Right lobe of liver (tissue), 6 donors: ENCODE measurements at regions not wholly inside any gene's neighbourhood (a gene's known extent, or its start where the extent isn't known, plus 50 kb on each side); places are given as distances from the start of the nearest gene placed in this dataset.

Experiments used
- ATAC-seq, 4 donors: fragments of 200-7000 bp; cut with Tn5 transposase; one replicate each; pipeline ENCODE4 v1.9.1; 2020; ENCODE audit warnings: mild to moderate bottlenecking in 4 of 4, moderate library complexity in 4 of 4
- DNase-seq, 3 donors: peaks; one replicate each; pipeline ENCODE4 v3.0.0-alpha.2; 2020
- H3K27ac ChIP-seq, 3 donors: fragments of 200-600 bp; one replicate each; pipeline ENCODE4 v1.8.0; 2022
- H3K27me3 ChIP-seq, 2 donors: fragments of 200-600 bp; one replicate each; pipeline ENCODE4 v1.8.0; 2022
- H3K36me3 ChIP-seq, 4 donors: fragments of 200-600 bp; sonication (generic) in 1 of 4; one replicate each; pipeline versions ENCODE4 v1.5.1 to v1.8.0; 2017 to 2022; ENCODE audit warnings: control low read depth in 1 of 4
- H3K4me1 ChIP-seq, 4 donors: fragments of 200-600 bp; sonication (generic) in 1 of 4; one replicate each; pipeline versions ENCODE4 v1.5.1 to v1.8.0; 2017 to 2022; ENCODE audit warnings: control low read depth in 1 of 4
- H3K4me3 ChIP-seq, 3 donors: fragments of 200-600 bp; one replicate each; pipeline ENCODE4 v1.8.0; 2022
- H3K9me3 ChIP-seq, 4 donors: fragments of 200-600 bp; sonication (generic) in 1 of 4; one replicate each; pipeline versions ENCODE4 v1.5.1 to v1.8.0; 2017 to 2022; ENCODE audit warnings: control low read depth in 1 of 4
- POLR2A ChIP-seq: fragments of 450-650 bp; IDR thresholded peaks from one replicate; pipeline ENCODE4 v1.6.1; 2017; ENCODE audit warnings: antibody characterized with exemption, mild to moderate bottlenecking
- WGBS: methylation state at CpG from one replicate; pipeline ENCODE4 v1.1.6; 2018; ENCODE audit warnings: low coverage, low lambda C conversion rate; ENCODE audit not compliant: insufficient coverage; ENCODE audit errors: missing lambda C conversion rate; 5-methylcytosine and 5-hydroxymethylcytosine counted together
- intact Hi-C, 2 donors: fragments of 100-400 bp; cut with DNase I; formaldehyde crosslinking; loops; one replicate each; pipeline versions ENCODE4 v1.11.2 to v1.14.1; 2022
- TF ChIP-seq, protein P1 (sequence below), 4 donors: fragments of 200-600 bp in 3 of 4; fragments of 450-650 bp in 1 of 4; IDR thresholded peaks; one replicate each; pipeline versions ENCODE4 v1.5.1 to v1.8.0; 2016 to 2022; ENCODE audit warnings: antibody characterized with exemption in 4 of 4, mild to moderate bottlenecking in 2 of 4
- donor health status: DM: no; HTN: yes; CAD: no.
- donor health status: DM: no; HTN: no; CAD: no.
- donor health status: DM: no; HTN: no; CAD: no.
- donor health status: DM: no; HTN: yes; CAD: no.
- donor health status: DM: no; HTN: yes; CAD: no.

- no peak for ATAC-seq
- DNase-seq: no peak
- TF ChIP-seq, protein P1, sequence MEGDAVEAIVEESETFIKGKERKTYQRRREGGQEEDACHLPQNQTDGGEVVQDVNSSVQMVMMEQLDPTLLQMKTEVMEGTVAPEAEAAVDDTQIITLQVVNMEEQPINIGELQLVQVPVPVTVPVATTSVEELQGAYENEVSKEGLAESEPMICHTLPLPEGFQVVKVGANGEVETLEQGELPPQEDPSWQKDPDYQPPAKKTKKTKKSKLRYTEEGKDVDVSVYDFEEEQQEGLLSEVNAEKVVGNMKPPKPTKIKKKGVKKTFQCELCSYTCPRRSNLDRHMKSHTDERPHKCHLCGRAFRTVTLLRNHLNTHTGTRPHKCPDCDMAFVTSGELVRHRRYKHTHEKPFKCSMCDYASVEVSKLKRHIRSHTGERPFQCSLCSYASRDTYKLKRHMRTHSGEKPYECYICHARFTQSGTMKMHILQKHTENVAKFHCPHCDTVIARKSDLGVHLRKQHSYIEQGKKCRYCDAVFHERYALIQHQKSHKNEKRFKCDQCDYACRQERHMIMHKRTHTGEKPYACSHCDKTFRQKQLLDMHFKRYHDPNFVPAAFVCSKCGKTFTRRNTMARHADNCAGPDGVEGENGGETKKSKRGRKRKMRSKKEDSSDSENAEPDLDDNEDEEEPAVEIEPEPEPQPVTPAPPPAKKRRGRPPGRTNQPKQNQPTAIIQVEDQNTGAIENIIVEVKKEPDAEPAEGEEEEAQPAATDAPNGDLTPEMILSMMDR (IDR thresholded peaks at IDR 0.05): no peak
- TF ChIP-seq POLR2A: no peak
- no peaks in the 10 kb centered on the region for H3K27me3 ChIP-seq
- 28% methylated on average over 4 of the region's 4 CpGs for WGBS
- no peaks in the 10 kb centered on the region for H3K4me1 ChIP-seq
- no peak overlapping the region for H3K27ac ChIP-seq
- H3K36me3 ChIP-seq: no peaks in the 10 kb centered on the region
- intact Hi-C loops: no loop called here
- H3K9me3 ChIP-seq: no peaks in the 10 kb centered on the region
- no peak overlapping the region for H3K4me3 ChIP-seq
Measured at GRCh38 chr13:22137361-22138050, 466.6 kb downstream of the FGF9 start.

- H3K36me3 ChIP-seq: no peaks in the 10 kb centered on the region
- 70% methylated on average over 8 of the region's 8 CpGs for WGBS
Measured at GRCh38 chr13:22138947-22139346, 468.1 kb downstream of the FGF9 start.

GRCh38 chr13:22141716-22142115 lies 470.8 kb downstream of the FGF9 start:
- whole genome bisulfite sequencing: 14% methylated on average over 1 of the region's 1 CpG
- TF ChIP-seq, protein P1 (IDR thresholded peaks at IDR 0.05): no peak
- TF ChIP-seq POLR2A: no peak
- ATAC-seq (no peak), DNase-seq (no peak)
- H3K4me3 ChIP-seq: no peak overlapping the region
- intact Hi-C loops: no loop called here
- no peak overlapping the region for H3K27ac ChIP-seq
- no peaks in the 10 kb centered on the region for H3K36me3 ChIP-seq
- H3K9me3 ChIP-seq: no peaks in the 10 kb centered on the region
- no peaks in the 10 kb centered on the region for H3K27me3 ChIP-seq
- no peaks in the 10 kb centered on the region for H3K4me1 ChIP-seq

More at GRCh38 chr13:22138947-22139346, 468.1 kb downstream of the FGF9 start:
- intact Hi-C loops: no loop called here
- H3K27ac ChIP-seq: no peak overlapping the region
- H3K4me3 ChIP-seq: no peak overlapping the region
- ATAC-seq: no peak
- no peaks in the 10 kb centered on the region for H3K4me1 ChIP-seq
- no peaks in the 10 kb centered on the region for H3K27me3 ChIP-seq
- no peak for DNase-seq
- H3K9me3 ChIP-seq: no peaks in the 10 kb centered on the region
- no peak for TF ChIP-seq POLR2A
- TF ChIP-seq, protein P1 (IDR thresholded peaks at IDR 0.05): no peak

GRCh38 chr13:22143671-22144070 lies 472.8 kb downstream of the FGF9 start:
- no peak overlapping the region for H3K27ac ChIP-seq
- ATAC-seq (no peak), DNase-seq (no peak)
- no peaks in the 10 kb centered on the region for H3K27me3 ChIP-seq
- peaks cover 0 to 5% (median 0%) of the 10 kb centered on the region in 4 donors for H3K9me3 ChIP-seq
- H3K36me3 ChIP-seq: no peaks in the 10 kb centered on the region
- H3K4me3 ChIP-seq: no peak overlapping the region
- intact Hi-C loops: no loop called here
- TF ChIP-seq, protein P1 (IDR thresholded peaks at IDR 0.05): no peak
- TF ChIP-seq POLR2A: no peak
- 63% methylated on average over 1 of the region's 1 CpG for WGBS
- H3K4me1 ChIP-seq: no peaks in the 10 kb centered on the region
